ENCODE measurements at regions not wholly inside any gene's neighbourhood (a gene's known extent, or its start where the extent isn't known, plus 50 kb on each side); places are given as distances from the start of the nearest gene placed in this dataset.
"Not testable (repeated sequence)": the region's sequence is repeated elsewhere in the genome, so short reads cannot be mapped to it uniquely, and the experiment has no call there.

GRCh38 chr3:95832146-95832545 lies 982.2 kb upstream of the EPHA6 start:
- DNase-seq (ENCODE audit: low read depth in 4 of 4, low spot score in 1 of 4): no peak

GRCh38 chr3:95860628-95861027 lies 953.8 kb upstream of the EPHA6 start:
- not testable (repeated sequence) for DNase-seq (ENCODE audit: low read depth in 4 of 4, low spot score in 1 of 4)

DNA sequence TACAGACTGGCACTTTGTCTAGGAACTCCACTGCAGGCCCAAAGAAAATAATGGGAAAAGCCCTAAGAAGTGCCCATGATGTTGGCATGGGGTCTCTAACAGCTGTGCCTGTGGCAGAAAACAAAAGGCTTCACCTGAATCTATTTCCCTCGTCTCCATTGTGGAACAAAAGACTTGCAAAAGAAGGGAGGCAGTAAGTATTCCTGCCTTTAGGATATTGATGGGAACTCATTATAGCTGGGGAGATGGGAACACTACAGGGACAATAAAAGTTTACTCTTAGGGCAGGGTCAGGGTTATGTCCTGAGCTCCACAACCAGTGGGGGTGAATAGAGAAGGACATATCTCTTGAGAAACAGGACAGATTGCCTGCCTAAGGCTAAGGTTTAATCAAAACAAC lies 930.6 kb upstream of the EPHA6 start:
- no peak for DNase-seq (ENCODE audit: low read depth in 4 of 4, low spot score in 1 of 4)

GRCh38 chr3:95886616-95887015 lies 927.8 kb upstream of the EPHA6 start:
- no peak for DNase-seq (ENCODE audit: low read depth in 4 of 4, low spot score in 1 of 4)

- DNase-seq (ENCODE audit: low read depth in 4 of 4, low spot score in 1 of 4): no peak
Measured at GRCh38 chr3:95887114-95887513, 927.3 kb upstream of the EPHA6 start.

- no peak for DNase-seq (ENCODE audit: low read depth in 4 of 4, low spot score in 1 of 4)
Measured at GRCh38 chr3:95894820-95895219, 919.6 kb upstream of the EPHA6 start.

- no peak for DNase-seq (ENCODE audit: low read depth in 4 of 4, low spot score in 1 of 4)
Measured at GRCh38 chr3:95899494-95899893, 914.9 kb upstream of the EPHA6 start.

DNA sequence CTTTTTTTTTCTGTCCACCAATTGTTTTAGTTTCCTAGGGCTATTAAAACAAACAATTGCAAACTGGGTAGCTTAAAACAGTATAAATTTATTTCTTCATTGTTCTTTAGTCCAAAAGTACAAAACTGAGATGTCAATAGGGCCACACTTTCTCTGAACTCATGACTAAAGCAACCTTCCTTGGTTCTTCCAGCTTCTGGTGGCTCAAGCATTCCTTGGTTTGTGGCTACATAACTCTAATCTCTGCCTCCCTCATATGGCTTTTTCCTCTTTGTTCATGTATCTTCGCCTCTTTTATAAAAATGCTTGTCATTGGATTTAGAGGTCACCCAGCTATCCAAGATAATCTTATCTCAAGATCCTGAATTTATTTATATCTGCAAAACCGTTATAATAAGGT lies 914.5 kb upstream of the EPHA6 start:
- no peak for DNase-seq (ENCODE audit: low read depth in 4 of 4, low spot score in 1 of 4)

- DNase-seq (ENCODE audit: low read depth in 4 of 4, low spot score in 1 of 4): no peak
Measured at GRCh38 chr3:95901948-95902347, 912.4 kb upstream of the EPHA6 start.

DNA sequence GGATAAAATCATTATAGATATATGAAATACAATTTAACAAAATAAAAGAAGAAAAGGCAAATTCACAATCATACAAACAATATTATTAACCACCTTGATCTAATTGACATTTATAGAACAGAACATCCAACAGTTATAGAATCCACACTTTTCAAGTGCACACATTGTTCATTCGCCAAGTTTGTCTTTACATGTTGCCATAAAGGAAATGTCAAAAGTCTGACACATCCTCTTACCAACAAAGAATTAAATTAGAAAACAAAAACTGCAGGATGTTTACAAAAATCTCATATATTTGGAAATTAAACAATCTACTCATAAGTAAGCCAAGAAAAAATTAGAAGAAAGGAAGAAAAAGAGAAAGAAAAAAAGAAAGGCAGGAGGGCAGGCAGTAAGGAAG lies 909.2 kb upstream of the EPHA6 start:
- DNase-seq (ENCODE audit: low read depth in 4 of 4, low spot score in 1 of 4): no peak

GRCh38 chr3:95911767-95912166 lies 902.6 kb upstream of the EPHA6 start:
- DNase-seq (ENCODE audit: low read depth in 4 of 4, low spot score in 1 of 4): no peak

- DNase-seq (ENCODE audit: low read depth in 4 of 4, low spot score in 1 of 4): peak in 1 of 4 experiments; percentile 8
Measured at GRCh38 chr3:95923496-95924210, 890.7 kb upstream of the EPHA6 start.

DNA sequence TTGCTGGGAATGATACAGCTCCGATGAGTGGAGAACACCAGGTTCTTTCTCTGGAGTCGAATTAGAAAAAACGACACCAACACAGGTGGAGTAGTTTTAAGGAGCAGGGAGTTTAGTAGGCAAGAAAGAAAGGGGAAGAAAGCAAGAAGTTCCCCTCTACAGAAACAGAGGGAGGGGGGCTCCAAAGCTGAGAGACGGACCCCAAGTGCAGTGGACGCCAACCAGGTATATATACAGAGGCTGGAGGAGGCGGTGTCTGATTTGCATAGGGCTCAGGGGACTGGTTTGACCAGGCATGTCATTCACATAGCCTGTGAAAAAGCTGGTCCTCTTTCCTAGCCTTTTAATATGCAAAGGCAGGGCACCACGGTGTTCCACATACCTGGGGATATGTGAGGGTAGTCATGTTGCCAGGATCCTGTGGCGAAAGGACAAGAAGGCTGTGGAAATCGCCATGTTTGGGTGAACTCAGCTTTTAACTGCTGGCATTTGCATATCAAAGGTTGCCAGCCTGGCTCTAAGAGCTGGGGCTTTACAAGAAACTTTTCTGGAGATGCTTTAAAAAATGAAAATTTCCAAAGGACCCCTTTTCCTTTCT lies 887.4 kb upstream of the EPHA6 start:
- no peak for DNase-seq (ENCODE audit: low read depth in 4 of 4, low spot score in 1 of 4)

- DNase-seq (ENCODE audit: low read depth in 4 of 4, low spot score in 1 of 4): no peak
Measured at GRCh38 chr3:95934181-95934580, 880.2 kb upstream of the EPHA6 start.

GRCh38 chr3:95939235-95939809 lies 875.1 kb upstream of the EPHA6 start:
- DNase-seq (ENCODE audit: low read depth in 4 of 4, low spot score in 1 of 4): no peak

GRCh38 chr3:95965704-95966336 lies 848.6 kb upstream of the EPHA6 start:
- DNase-seq (ENCODE audit: low read depth in 4 of 4, low spot score in 1 of 4): no peak

- DNase-seq (ENCODE audit: low read depth in 4 of 4, low spot score in 1 of 4): no peak
Measured at GRCh38 chr3:95971573-95971972, 842.8 kb upstream of the EPHA6 start.

DNA sequence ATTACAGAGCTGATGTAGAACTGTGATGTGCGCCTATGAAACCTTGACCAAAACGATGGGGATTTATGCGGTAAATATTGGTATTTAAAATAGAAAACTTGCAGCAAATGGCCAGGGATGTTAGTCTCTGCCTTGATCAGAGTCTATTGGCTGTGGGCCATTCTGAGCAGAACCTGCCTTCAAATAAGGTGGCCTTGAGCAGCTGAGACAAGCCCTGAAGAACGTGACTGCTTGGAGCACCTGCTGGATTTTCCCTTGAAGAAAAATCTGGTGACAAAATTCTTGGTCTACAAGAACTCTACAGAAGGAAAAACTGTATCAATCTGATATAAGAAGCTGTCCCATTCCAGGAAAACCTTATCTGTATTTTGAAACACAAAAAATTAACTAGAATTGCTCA lies 820.1 kb upstream of the EPHA6 start:
- DNase-seq (ENCODE audit: low read depth in 4 of 4, low spot score in 1 of 4): no peak

DNA sequence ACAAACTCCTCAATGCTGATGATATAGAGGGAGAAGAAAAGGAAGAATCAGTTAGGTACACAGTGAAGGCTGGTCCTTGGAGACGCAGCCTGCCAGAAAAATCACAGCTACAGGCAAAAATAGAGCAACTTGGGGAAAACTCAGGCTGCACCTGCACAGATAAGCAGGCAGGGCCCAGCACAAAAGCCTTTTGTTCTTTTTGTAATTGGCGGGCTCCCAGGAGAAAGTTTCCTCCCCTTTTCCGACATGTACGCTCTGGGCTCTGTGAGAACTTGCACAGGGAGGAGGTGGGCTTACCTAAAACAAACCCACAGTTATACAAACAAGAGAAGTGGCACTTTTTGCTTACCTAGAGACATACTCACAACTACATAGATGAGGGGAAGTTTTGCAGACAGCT lies 813.4 kb upstream of the EPHA6 start:
- no peak for DNase-seq (ENCODE audit: low read depth in 4 of 4, low spot score in 1 of 4)

DNA sequence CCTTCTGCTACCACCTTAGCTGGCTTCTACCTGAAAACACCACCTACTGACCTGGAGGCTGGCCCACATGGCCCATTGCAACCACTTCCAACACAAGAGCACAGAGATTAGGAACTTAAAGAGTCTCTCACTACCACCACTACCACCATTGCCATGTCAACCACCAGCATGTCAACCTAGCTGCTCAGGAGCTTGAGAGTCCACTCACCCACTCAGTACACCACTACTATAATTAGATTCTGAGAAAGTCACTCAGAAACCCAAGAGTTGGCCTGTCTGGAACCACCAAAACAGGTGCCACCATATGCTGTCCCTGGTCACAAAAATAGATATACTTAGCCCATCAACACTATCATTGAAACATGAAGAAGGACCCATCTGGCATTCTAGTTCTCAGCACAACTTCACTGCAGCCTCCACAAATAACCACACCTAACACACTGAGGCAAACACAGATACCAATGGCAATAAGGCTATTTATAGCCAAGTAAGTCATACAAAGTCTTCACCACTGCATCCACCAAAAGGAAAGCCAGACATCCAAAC lies 806.7 kb upstream of the EPHA6 start:
- DNase-seq (ENCODE audit: low read depth in 4 of 4, low spot score in 1 of 4): no peak

- DNase-seq (ENCODE audit: low read depth in 4 of 4, low spot score in 1 of 4): no peak
Measured at GRCh38 chr3:96012939-96013338, 801.5 kb upstream of the EPHA6 start.

GRCh38 chr3:96017556-96017955 lies 796.8 kb upstream of the EPHA6 start:
- no peak for DNase-seq (ENCODE audit: low read depth in 4 of 4, low spot score in 1 of 4)

All from stimulated activated CD4-positive, alpha-beta T cell treated with anti-CD3 and anti-CD28 coated beads, Interleukin-1b, Interleukin-23, amount 100 ng/mL, for 24 hours (primary cell).